ENCODE measurements at regions not wholly inside any gene's neighbourhood (a gene's known extent, or its start where the extent isn't known, plus 50 kb on each side); places are given as distances from the start of the nearest gene placed in this dataset.
"Not testable (repeated sequence)": the region's sequence is repeated elsewhere in the genome, so short reads cannot be mapped to it uniquely, and the experiment has no call there.

DNA sequence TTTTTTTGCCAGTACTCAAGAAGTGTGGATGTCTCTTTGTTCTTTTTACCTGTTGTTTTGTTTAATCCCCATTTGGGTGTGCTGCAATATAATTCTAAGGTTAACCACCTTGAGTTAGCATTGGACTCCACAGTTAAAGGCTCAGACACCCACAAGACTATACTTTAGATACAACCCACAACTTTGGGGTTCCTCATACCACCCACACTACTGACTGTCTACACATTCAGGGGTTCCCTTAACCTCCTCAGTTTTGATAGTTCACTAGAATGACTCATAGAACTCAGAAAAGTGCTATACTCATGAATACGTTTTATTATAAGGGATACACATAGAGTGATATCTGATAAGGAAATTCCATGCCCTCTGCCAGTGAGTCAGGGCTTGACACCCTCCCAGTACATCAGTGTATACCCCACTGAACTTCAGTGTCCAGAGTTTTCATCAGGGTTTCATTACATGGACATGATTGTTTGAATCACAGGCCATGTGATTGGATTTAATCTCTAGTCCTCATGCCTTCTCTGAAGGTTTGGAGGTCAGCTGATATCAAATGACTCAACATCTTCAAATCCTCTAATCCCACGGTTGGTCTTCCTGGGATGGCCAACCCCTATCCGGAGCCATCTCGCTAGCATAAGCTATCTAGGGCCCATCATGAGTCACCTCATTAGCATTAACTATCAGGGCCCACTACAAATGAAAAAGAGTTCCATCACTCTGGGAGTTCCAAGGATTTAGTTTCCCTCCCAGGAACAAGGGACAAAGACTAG is 357.7 kb upstream of the EMCN start:
- DNase-seq: no peak
- peaks cover 0 to 20% (median 0%) of the 10 kb centered on the region in 3 donors for H3K4me1 ChIP-seq
- intact Hi-C loops (cut with DNase I): no loop called here
- no peaks in the 10 kb centered on the region for H3K36me3 ChIP-seq
- no peaks in the 10 kb centered on the region for H3K9me3 ChIP-seq
- no peaks in the 10 kb centered on the region for H3K27me3 ChIP-seq
- TF ChIP-seq, protein P1, sequence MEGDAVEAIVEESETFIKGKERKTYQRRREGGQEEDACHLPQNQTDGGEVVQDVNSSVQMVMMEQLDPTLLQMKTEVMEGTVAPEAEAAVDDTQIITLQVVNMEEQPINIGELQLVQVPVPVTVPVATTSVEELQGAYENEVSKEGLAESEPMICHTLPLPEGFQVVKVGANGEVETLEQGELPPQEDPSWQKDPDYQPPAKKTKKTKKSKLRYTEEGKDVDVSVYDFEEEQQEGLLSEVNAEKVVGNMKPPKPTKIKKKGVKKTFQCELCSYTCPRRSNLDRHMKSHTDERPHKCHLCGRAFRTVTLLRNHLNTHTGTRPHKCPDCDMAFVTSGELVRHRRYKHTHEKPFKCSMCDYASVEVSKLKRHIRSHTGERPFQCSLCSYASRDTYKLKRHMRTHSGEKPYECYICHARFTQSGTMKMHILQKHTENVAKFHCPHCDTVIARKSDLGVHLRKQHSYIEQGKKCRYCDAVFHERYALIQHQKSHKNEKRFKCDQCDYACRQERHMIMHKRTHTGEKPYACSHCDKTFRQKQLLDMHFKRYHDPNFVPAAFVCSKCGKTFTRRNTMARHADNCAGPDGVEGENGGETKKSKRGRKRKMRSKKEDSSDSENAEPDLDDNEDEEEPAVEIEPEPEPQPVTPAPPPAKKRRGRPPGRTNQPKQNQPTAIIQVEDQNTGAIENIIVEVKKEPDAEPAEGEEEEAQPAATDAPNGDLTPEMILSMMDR (IDR thresholded peaks at IDR 0.05): no peak
- no peak for TF ChIP-seq POLR2A (IDR thresholded peaks at IDR 0.05)
- no peak overlapping the region for H3K27ac ChIP-seq
- WGBS, 2 donors: 68 to 78% methylated on average over 4 of the region's 4 CpGs
- H3K4me3 ChIP-seq: no peak overlapping the region

DNA sequence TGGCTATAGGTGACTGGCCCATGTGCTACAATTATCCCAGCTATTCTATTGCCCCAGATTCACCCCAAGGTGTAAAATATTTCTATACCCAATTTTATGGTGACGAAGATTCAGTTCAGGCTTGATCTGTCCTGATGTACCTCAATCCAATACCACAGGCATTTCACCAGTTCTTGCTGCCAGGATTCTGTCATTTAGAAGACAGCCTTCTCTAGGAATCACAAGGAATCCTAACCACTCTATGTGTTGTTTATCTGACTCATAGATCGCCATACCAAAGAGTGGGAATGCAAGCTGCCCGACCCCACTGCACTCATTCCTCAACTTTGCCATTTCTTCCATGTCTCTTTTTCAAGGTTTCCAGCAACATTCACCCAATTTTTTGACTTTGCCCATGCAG is 355.0 kb upstream of the EMCN start:
- H3K27ac ChIP-seq: no peak overlapping the region
- TF ChIP-seq, protein P1 (IDR thresholded peaks at IDR 0.05): no peak
- no peak for TF ChIP-seq POLR2A (IDR thresholded peaks at IDR 0.05)
- intact Hi-C loops (cut with DNase I): no loop called here
- H3K36me3 ChIP-seq: no peaks in the 10 kb centered on the region
- H3K27me3 ChIP-seq: no peaks in the 10 kb centered on the region
- no peak for DNase-seq
- peaks cover 0 to 21% (median 0%) of the 10 kb centered on the region in 3 donors for H3K4me1 ChIP-seq
- WGBS, 2 donors: 88 to 90% methylated on average over 3 of the region's 3 CpGs
- no peaks in the 10 kb centered on the region for H3K9me3 ChIP-seq
- no peak overlapping the region for H3K4me3 ChIP-seq

DNA sequence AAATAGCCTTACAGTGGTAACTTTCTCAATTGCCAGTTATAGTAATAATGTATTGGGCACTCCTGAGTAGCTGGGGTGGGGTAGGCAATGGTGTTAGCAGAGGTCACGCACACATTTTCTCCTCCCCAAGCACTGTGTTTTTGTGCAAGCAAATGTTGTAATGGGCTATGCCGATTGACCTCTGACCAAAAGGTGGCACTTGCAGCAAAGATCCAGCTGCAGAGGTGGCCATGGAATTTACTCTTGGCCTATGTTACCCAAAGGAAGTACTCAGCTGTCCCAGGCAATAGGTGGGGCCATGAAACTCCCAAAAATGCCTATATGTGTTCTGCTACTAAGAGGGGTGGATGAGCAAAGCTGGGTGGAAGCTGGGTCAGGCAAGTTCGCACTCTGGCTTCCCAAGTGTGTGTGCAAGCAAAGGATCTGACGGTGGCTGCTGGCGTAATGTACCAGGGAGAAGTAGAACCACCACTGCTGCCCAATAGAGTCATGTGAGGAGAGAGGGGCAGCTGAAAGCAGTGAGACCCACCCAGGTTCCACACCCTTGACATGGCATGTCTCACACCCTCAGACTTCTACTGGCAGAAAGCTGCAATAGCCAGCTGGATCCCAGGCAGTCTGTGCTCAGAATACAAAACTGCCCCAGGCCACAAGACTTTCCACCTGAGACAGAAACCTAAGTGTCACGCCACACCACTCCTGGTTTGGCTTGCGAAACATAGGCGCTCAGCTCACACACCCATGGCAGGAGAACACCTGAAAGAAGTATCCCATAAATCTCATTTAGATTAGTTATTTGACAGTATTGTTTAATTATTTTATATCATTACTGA is 353.3 kb upstream of the EMCN start:
- Histone ChIP-seq H3K36me3 (no peaks in the 10 kb centered on the region), H3K4me1 (peaks cover 0 to 12% (median 0%) of the 10 kb centered on the region in 3 donors), H3K9me3 (no peaks in the 10 kb centered on the region), H3K27ac (peak overlapping the region in 2 of 4 donors; percentile 34 to 37), H3K4me3 (no peak overlapping the region), H3K27me3 (no peaks in the 10 kb centered on the region)
- TF ChIP-seq POLR2A (IDR thresholded peaks at IDR 0.05): no peak
- TF ChIP-seq, protein P1 (IDR thresholded peaks at IDR 0.05): no peak
- intact Hi-C loops (cut with DNase I): no loop called here
- no peak for DNase-seq
- WGBS, 2 donors: 77 to 82% methylated on average over 7 to 8 of the region's 8 CpGs

DNA sequence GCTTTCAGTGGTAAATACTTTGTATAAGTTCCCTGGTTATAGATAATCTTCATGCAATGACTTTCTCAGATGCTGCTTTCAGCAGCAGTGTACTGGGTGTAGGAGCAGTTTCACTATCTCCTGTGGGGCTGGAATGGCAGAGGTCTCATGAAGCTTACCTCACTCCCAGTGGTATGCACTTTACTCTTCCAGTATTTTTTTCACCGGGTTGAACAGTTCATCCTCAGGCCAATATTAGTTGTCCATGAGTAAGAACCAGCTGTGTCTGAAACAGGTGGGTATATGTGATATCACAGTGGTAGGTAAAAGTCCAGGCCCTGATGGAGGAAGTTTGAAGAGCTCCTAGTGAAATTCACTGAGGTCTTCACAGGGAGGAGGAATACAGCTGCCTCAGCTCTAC is 351.5 kb upstream of the EMCN start:
- Histone ChIP-seq H3K9me3 (no peaks in the 10 kb centered on the region), H3K27ac (no peak overlapping the region), H3K36me3 (no peaks in the 10 kb centered on the region), H3K27me3 (no peaks in the 10 kb centered on the region), H3K4me3 (no peak overlapping the region), H3K4me1 (peaks cover 0 to 12% (median 0%) of the 10 kb centered on the region in 3 donors)
- WGBS, 2 donors: 88% methylated on average over 1 of the region's 1 CpG; no CpG with 5 or more reads in 1 of the 2 donors
- TF ChIP-seq POLR2A (IDR thresholded peaks at IDR 0.05): no peak
- no peak for DNase-seq
- intact Hi-C loops (cut with DNase I): no loop called here

DNA sequence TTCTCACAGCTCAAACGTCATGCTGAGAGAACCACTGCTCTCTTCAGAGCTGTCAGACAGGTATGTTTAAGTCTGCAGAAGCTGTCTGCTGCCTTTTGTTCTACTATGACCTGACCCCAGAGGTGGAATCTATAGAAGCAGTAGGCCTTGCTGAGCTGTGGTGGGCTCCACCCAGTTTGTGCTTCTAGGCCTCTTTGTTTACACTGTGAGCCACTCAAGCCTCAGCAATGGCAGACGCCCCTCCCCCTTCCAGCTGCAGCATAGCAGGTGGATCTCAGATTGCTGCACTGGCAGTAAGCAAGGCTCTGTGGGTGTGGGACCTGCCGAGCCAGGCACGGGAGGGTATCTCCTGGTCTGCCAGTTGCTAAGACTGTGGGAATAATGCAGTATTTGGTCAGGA is 350.5 kb upstream of the EMCN start:
- H3K27ac ChIP-seq; DNase-seq; intact Hi-C loops (cut with DNase I); H3K9me3 ChIP-seq; H3K27me3 ChIP-seq; H3K4me3 ChIP-seq; H3K36me3 ChIP-seq: not testable (repeated sequence)
- H3K4me1 ChIP-seq: peaks cover 0 to 12% (median 0%) of the 10 kb centered on the region in 3 donors
- 46 to 67% methylated on average over 3 to 4 of the region's 4 CpGs for WGBS, 2 donors

DNA sequence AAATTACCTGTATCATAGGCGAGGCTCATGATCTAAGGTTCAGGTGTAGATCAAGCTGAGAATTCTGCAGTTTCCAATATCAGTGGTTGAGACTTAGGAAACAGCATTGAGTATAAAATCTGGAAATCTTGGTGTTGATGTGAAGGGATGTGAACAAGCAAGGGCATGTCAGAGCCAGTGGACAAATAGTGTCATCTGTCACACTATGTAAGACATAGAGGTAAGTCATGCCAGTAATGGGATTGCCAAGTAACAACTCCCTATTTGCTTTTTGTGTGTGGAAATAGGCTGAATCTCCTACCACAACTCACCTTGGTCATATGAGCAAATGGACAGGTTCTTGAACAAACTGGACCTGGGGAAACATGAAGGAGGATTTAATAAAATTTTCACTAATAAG is 334.5 kb upstream of the EMCN start:
- TF ChIP-seq, protein P1 (IDR thresholded peaks at IDR 0.05): no peak
- TF ChIP-seq POLR2A (IDR thresholded peaks at IDR 0.05): no peak
- Histone ChIP-seq H3K4me1 (no peaks in the 10 kb centered on the region), H3K27me3 (no peaks in the 10 kb centered on the region), H3K9me3 (no peaks in the 10 kb centered on the region), H3K27ac (no peak overlapping the region), H3K36me3 (no peaks in the 10 kb centered on the region), H3K4me3 (no peak overlapping the region)
- intact Hi-C loops (cut with DNase I): no loop called here
- no peak for DNase-seq
- WGBS, 2 donors: 73 to 78% methylated on average over 1 of the region's 1 CpG
